ENCODE measurements at regions not wholly inside any gene's neighbourhood (a gene's known extent, or its start where the extent isn't known, plus 50 kb on each side); places are given as distances from the start of the nearest gene placed in this dataset.

- Mint-ChIP-seq H3K9me3 (peaks cover 52% of the 10 kb centered on the region), H3K27me3 (ENCODE audit: insufficient read depth) (peaks cover 85% of the 10 kb centered on the region), H3K4me1 (no peaks in the 10 kb centered on the region), H3K36me3 (ENCODE audit: low read depth) (no peaks in the 10 kb centered on the region), H3K4me3 (peak overlapping the region; percentile 52), H3K27ac (no peak overlapping the region)
- TF ChIP-seq CTCF (conservative IDR thresholded peaks at IDR 0.05), result no peak
- no peaks in the 10 kb centered on the region for H3K9me3 ChIP-seq (ENCODE audit: control insufficient read depth, low read length)
- H3K27ac ChIP-seq (ENCODE audit: low read depth, low read length), result no peak overlapping the region
- peaks cover 96% of the 10 kb centered on the region for H3K27me3 ChIP-seq (ENCODE audit: control insufficient read depth, insufficient read depth, low read length, poor library complexity, severe bottlenecking)
- peak; percentile 67 for DNase-seq
- H3K4me3 ChIP-seq (ENCODE audit: low read length), result peak overlapping the region; percentile 62
- no peaks in the 10 kb centered on the region for H3K36me3 ChIP-seq (ENCODE audit: control insufficient read depth, insufficient read depth, low read length)
- 0 to 2% methylated on average over 5 to 58 of the region's 58 CpGs for WGBS, 2 experiments (ENCODE audit: insufficient coverage in 1 of 2, insufficient read length in 1 of 2)
- H3K4me1 ChIP-seq (ENCODE audit: control insufficient read depth, insufficient read depth, low read length), result no peaks in the 10 kb centered on the region
- H3K9ac ChIP-seq (ENCODE audit: extremely low read depth, low read length, poor library complexity, severe bottlenecking), result no peak overlapping the region
These were observed 62.1 kb downstream of the RHOXF2B start for GRCh38 chrX:120015145-120016067.

GRCh38 chrX:120014354-120015130, 62.9 kb downstream of the RHOXF2B start:
- H3K27me3 ChIP-seq (ENCODE audit: control insufficient read depth, insufficient read depth, low read length, poor library complexity, severe bottlenecking), result peaks cover 96% of the 10 kb centered on the region
- DNase-seq, result peak; percentile 54

More at GRCh38 chrX:120014354-120015130, 62.9 kb downstream of the RHOXF2B start:
- no peak for TF ChIP-seq CTCF (conservative IDR thresholded peaks at IDR 0.05)
- H3K36me3 Mint-ChIP-seq (ENCODE audit: low read depth), result no peaks in the 10 kb centered on the region
- peaks cover 79% of the 10 kb centered on the region for H3K27me3 Mint-ChIP-seq (ENCODE audit: insufficient read depth)
- H3K4me1 Mint-ChIP-seq, result no peaks in the 10 kb centered on the region
- no peaks in the 10 kb centered on the region for H3K9me3 ChIP-seq (ENCODE audit: control insufficient read depth, low read length)
- H3K27ac ChIP-seq (ENCODE audit: low read depth, low read length), result no peak overlapping the region
- peak overlapping the region; percentile 62 for H3K4me3 ChIP-seq (ENCODE audit: low read length)
- peaks cover 52% of the 10 kb centered on the region for H3K9me3 Mint-ChIP-seq
- 52 to 88% methylated on average over 2 to 26 of the region's 30 CpGs for WGBS, 2 experiments (ENCODE audit: insufficient coverage in 1 of 2, insufficient read length in 1 of 2)
- H3K4me3 Mint-ChIP-seq, result peak overlapping the region; percentile 52
- H3K4me1 ChIP-seq (ENCODE audit: control insufficient read depth, insufficient read depth, low read length), result no peaks in the 10 kb centered on the region
- H3K27ac Mint-ChIP-seq, result no peak overlapping the region
- no peak overlapping the region for H3K9ac ChIP-seq (ENCODE audit: extremely low read depth, low read length, poor library complexity, severe bottlenecking)
- H3K36me3 ChIP-seq (ENCODE audit: control insufficient read depth, insufficient read depth, low read length), result no peaks in the 10 kb centered on the region

Measured in endodermal cell (in vitro differentiated cells).